Breast epithelium (tissue), 4 donors: ENCODE measurements at regions not wholly inside any gene's neighbourhood (a gene's known extent, or its start where the extent isn't known, plus 50 kb on each side); places are given as distances from the start of the nearest gene placed in this dataset.

Experiments
- DNase-seq, 2 donors: peaks; one replicate each; pipeline ENCODE4 v3.0.0-alpha.2; 2019; ENCODE audit warnings: low spot score in 2 of 2
- H3K27ac ChIP-seq, 2 donors: fragments of 200-600 bp; sonication (generic) in 1 of 2; one replicate each; pipeline ENCODE4 v1.5.1; 2016 to 2019; ENCODE audit warnings: mild to moderate bottlenecking in 1 of 2
- H3K27me3 ChIP-seq, 2 donors: fragments of 200-600 bp; sonication (generic) in 1 of 2; one replicate each; pipeline versions ENCODE4 v1.5.1 to v1.6.0; 2017 to 2019; ENCODE audit warnings: control low read depth in 1 of 2, mild to moderate bottlenecking in 1 of 2
- H3K36me3 ChIP-seq: fragments of 200-600 bp; one replicate; pipeline ENCODE4 v1.5.1; 2019
- H3K4me1 ChIP-seq, 2 donors: fragments of 200-600 bp; sonication (generic); one replicate each; pipeline ENCODE4 v1.5.1; 2016 to 2019; ENCODE audit warnings: control low read depth in 1 of 2
- H3K4me3 ChIP-seq, 3 donors: fragments of 200-600 bp; sonication (generic); 1 replicate in 2 of 3; 2 replicates in 1 of 3; pipeline ENCODE4 v1.5.1; 2016 to 2019; ENCODE audit warnings: mild to moderate bottlenecking in 3 of 3, moderate library complexity in 2 of 3
- H3K9me3 ChIP-seq, 2 donors: fragments of 200-600 bp; sonication (generic) in 1 of 2; one replicate each; pipeline ENCODE4 v1.5.1; 2016 to 2019; ENCODE audit warnings: control low read depth in 1 of 2
- CTCF ChIP-seq, 3 donors: fragments of 450-650 bp; IDR thresholded peaks; one replicate each; pipeline ENCODE4 v1.5.1; 2016 to 2017; ENCODE audit warnings: antibody characterized with exemption in 3 of 3, mild to moderate bottlenecking in 3 of 3, moderate library complexity in 3 of 3
- POLR2A ChIP-seq: fragments of 450-650 bp; IDR thresholded peaks from one replicate; pipeline ENCODE4 v1.6.1; 2016; ENCODE audit warnings: antibody characterized with exemption, mild to moderate bottlenecking, moderate library complexity
- POLR2AphosphoS5 ChIP-seq, 3 donors: sonication (generic); formaldehyde crosslinking; IDR thresholded peaks; one replicate each; pipeline ENCODE4 v1.6.1; 2017; ENCODE audit warnings: antibody characterized with exemption in 3 of 3
- intact Hi-C: fragments of 100-400 bp; cut with DNase I; formaldehyde crosslinking; loops from one replicate; pipeline ENCODE4 v1.15.1; 2023; ENCODE audit warnings: low total_unique reads

GRCh38 chr7:15836041-15836440, 149.6 kb upstream of the MEOX2 start:
- no peak for DNase-seq
- Histone ChIP-seq H3K27me3 (no peaks in the 10 kb centered on the region), H3K4me1 (no peaks in the 10 kb centered on the region), H3K9me3 (no peaks in the 10 kb centered on the region), H3K27ac (no peak overlapping the region), H3K36me3 (no peaks in the 10 kb centered on the region), H3K4me3 (no peak overlapping the region)
- intact Hi-C loops = no loop called here
- TF ChIP-seq POLR2A (no peak), CTCF (IDR thresholded peaks at IDR 0.05) (no peak), POLR2AphosphoS5 (IDR thresholded peaks at IDR 0.05) (no peak)

GRCh38 chr7:15834446-15834845, 148.0 kb upstream of the MEOX2 start:
- Histone ChIP-seq H3K9me3 (no peaks in the 10 kb centered on the region), H3K36me3 (no peaks in the 10 kb centered on the region), H3K27ac (no peak overlapping the region), H3K4me3 (no peak overlapping the region), H3K4me1 (no peaks in the 10 kb centered on the region), H3K27me3 (no peaks in the 10 kb centered on the region)
- no peak for DNase-seq
- intact Hi-C loops = no loop called here
- TF ChIP-seq POLR2A (no peak), CTCF (IDR thresholded peaks at IDR 0.05) (no peak), POLR2AphosphoS5 (IDR thresholded peaks at IDR 0.05) (no peak)

- Histone ChIP-seq H3K4me3 (no peak overlapping the region), H3K27ac (peak overlapping the region in 1 of 2 donors; percentile 43), H3K27me3 (no peaks in the 10 kb centered on the region), H3K4me1 (no peaks in the 10 kb centered on the region), H3K36me3 (no peaks in the 10 kb centered on the region), H3K9me3 (no peaks in the 10 kb centered on the region)
- no peak for DNase-seq
- intact Hi-C loops = no loop called here
- no peak for TF ChIP-seq POLR2A
- no peak for TF ChIP-seq CTCF (IDR thresholded peaks at IDR 0.05)
Measured at GRCh38 chr7:15832996-15833395, 146.5 kb upstream of the MEOX2 start.

GRCh38 chr7:15831606-15832005, 145.1 kb upstream of the MEOX2 start:
- no peaks in the 10 kb centered on the region for H3K9me3 ChIP-seq
- H3K4me1 ChIP-seq = no peaks in the 10 kb centered on the region
- no peaks in the 10 kb centered on the region for H3K36me3 ChIP-seq
- H3K27me3 ChIP-seq = no peaks in the 10 kb centered on the region
- H3K4me3 ChIP-seq = no peak overlapping the region
- no peak for TF ChIP-seq POLR2A
- intact Hi-C loops = no loop called here
- no peak overlapping the region for H3K27ac ChIP-seq
- no peak for DNase-seq

- Histone ChIP-seq H3K4me1 (no peaks in the 10 kb centered on the region), H3K4me3 (no peak overlapping the region), H3K27me3 (no peaks in the 10 kb centered on the region), H3K27ac (peak overlapping the region in 1 of 2 donors; percentile 0), H3K9me3 (no peaks in the 10 kb centered on the region), H3K36me3 (no peaks in the 10 kb centered on the region)
- intact Hi-C loops = no loop called here
- peak in 1 of 3 donors; percentile 64 for TF ChIP-seq POLR2AphosphoS5 (IDR thresholded peaks at IDR 0.05)
- no peak for TF ChIP-seq CTCF (IDR thresholded peaks at IDR 0.05)
- DNase-seq = peak in 1 of 2 donors; percentile 17
Measured at GRCh38 chr7:15829691-15830090, 143.2 kb upstream of the MEOX2 start.

GRCh38 chr7:15828881-15829280, 142.4 kb upstream of the MEOX2 start:
- no peak overlapping the region for H3K27ac ChIP-seq
- no peaks in the 10 kb centered on the region for H3K4me1 ChIP-seq
- no peak overlapping the region for H3K4me3 ChIP-seq
- intact Hi-C loops = no loop called here
- H3K9me3 ChIP-seq = no peaks in the 10 kb centered on the region
- H3K36me3 ChIP-seq = no peaks in the 10 kb centered on the region
- no peak for DNase-seq
- TF ChIP-seq POLR2A (no peak), POLR2AphosphoS5 (IDR thresholded peaks at IDR 0.05) (no peak)
- H3K27me3 ChIP-seq = no peaks in the 10 kb centered on the region
